IMR-90 (cell line): ENCODE measurements at regions not wholly inside any gene's neighbourhood (a gene's known extent, or its start where the extent isn't known, plus 50 kb on each side); places are given as distances from the start of the nearest gene placed in this dataset.

Experiments used
- BHLHE40 ChIP-seq: fragments of 150-350 bp; IDR thresholded peaks from 2 replicates; pipeline ENCODE4 v1.6.1; 2016; ENCODE audit warnings: mild to moderate bottlenecking, low read depth, low read length
- CEBPB ChIP-seq: IDR thresholded peaks from 2 replicates; pipeline ENCODE4 v1.6.1; 2012; ENCODE audit warnings: low read depth, low read length, improper control_type of control experiment
- CHD1 ChIP-seq: IDR thresholded peaks from 2 replicates; pipeline ENCODE4 v1.6.1; 2012; ENCODE audit warnings: low read depth, low read length, improper control_type of control experiment
- CTCF ChIP-seq: conservative IDR thresholded peaks from 2 replicates; pipeline ENCODE4 v1.5.1; 2012; ENCODE audit warnings: mild to moderate bottlenecking, low read depth, low read length, improper control_type of control experiment
- POLR2A ChIP-seq: IDR thresholded peaks from 2 replicates; pipeline ENCODE4 v1.6.1; 2012; ENCODE audit warnings: mild to moderate bottlenecking, low read depth, low read length
- RAD21 ChIP-seq: IDR thresholded peaks from 2 replicates; pipeline ENCODE4 v1.6.1; 2012; ENCODE audit warnings: low read length, improper control_type of control experiment
- RFX5 ChIP-seq: IDR thresholded peaks from 2 replicates; pipeline ENCODE4 v1.8.0; 2012; ENCODE audit warnings: low read depth, mild to moderate bottlenecking, low read length, moderate library complexity

- TF ChIP-seq CTCF (no peak), CHD1 (no peak), POLR2A (no peak), BHLHE40 (no peak), CEBPB (no peak), RFX5 (no peak), RAD21 (no peak)
Observed at GRCh38 chr4:4610672-4611071, 68.8 kb upstream of the STX18 start.
